Endothelial cell of umbilical vein (primary cell): ENCODE measurements at regions not wholly inside any gene's neighbourhood (a gene's known extent, or its start where the extent isn't known, plus 50 kb on each side); places are given as distances from the start of the nearest gene placed in this dataset.

Experiments used
- BruUV-seq: library from RNA; stranded (reverse); fragments of 400-500 nt; replicated peaks from 2 replicates; lab custom pipeline; 2021; lab: Mats Ljungman, UMichigan
- CTCF ChIA-PET: fragments of 300-600, 350-600 bp; sonication (Branson Sonifier 250); formaldehyde crosslinking; loops from one replicate; lab custom pipeline; 2021; ENCODE audit warnings: antibody characterized with exemption, inconsistent platforms; lab: Charles Lee
- POLR2A ChIA-PET: fragments of 300-600, 350-600 bp; sonication (Branson Sonifier 250); formaldehyde crosslinking; loops from one replicate; lab custom pipeline; 2021; ENCODE audit warnings: antibody characterized with exemption, inconsistent platforms; lab: Charles Lee
- DNase-seq: peaks from one replicate; pipeline ENCODE4 v3.0.0-alpha.2; 2011; ENCODE audit warnings: low read depth, low spot score
- FAIRE-seq: peaks from 2 replicates; lab custom pipeline; 2011; peaks lifted over from hg19 to GRCh38; lab: Jason Lieb, UNC
- H2AFZ ChIP-seq: 2 replicates; pipeline ENCODE4 v1.6.0; 2012; ENCODE audit warnings: low read depth, low read length, control low read depth, inconsistent platforms
- H3K27ac ChIP-seq: 2 replicates; pipeline ENCODE4 v1.5.1; 2011; ENCODE audit warnings: low read depth, mild to moderate bottlenecking, control low read depth, low read length, moderate library complexity; ENCODE audit not compliant: insufficient read depth
- H3K27me3 ChIP-seq, 2 experiments: 2 replicates each; pipeline versions ENCODE4 v1.6.0 to v1.6.1; 2011; ENCODE audit warnings: low read length in 2 of 2, mixed read lengths in 1 of 2; ENCODE audit not compliant: control insufficient read depth in 2 of 2, insufficient read depth in 2 of 2
- H3K36me3 ChIP-seq, 2 experiments: 2 replicates in 1 of 2; 3 replicates in 1 of 2; pipeline ENCODE4 v1.5.1; 2011; ENCODE audit warnings: low read length in 2 of 2, mild to moderate bottlenecking in 1 of 2, moderate library complexity in 1 of 2; ENCODE audit not compliant: control insufficient read depth in 2 of 2, insufficient read depth in 2 of 2; ENCODE audit errors: extremely low read depth in 1 of 2
- H3K4me1 ChIP-seq: 3 replicates; pipeline ENCODE4 v1.5.1; 2011; ENCODE audit warnings: mild to moderate bottlenecking, low read length; ENCODE audit not compliant: control insufficient read depth, insufficient read depth; ENCODE audit errors: extremely low read depth
- H3K4me2 ChIP-seq: 2 replicates; pipeline ENCODE4 v1.6.1; 2011; ENCODE audit warnings: low read length, control low read depth, mixed read lengths; ENCODE audit not compliant: insufficient read depth
- H3K4me3 ChIP-seq, 3 experiments: fragments of 200-600 bp in 1 of 3; sonication (generic), shearing (Covaris generic) in 1 of 3; replicated peaks in 1 of 3; 2 replicates each; pipeline ENCODE4 v1.5.1; 2011 to 2016; ENCODE audit warnings: control low read depth in 3 of 3, low read length in 3 of 3, mild to moderate bottlenecking in 2 of 3, inconsistent platforms in 1 of 3, low read depth in 1 of 3, moderate library complexity in 1 of 3; ENCODE audit not compliant: insufficient read depth in 1 of 3
- H3K79me2 ChIP-seq: 2 replicates; pipeline ENCODE4 v1.6.0; 2012; ENCODE audit warnings: low read length, inconsistent platforms; ENCODE audit not compliant: control insufficient read depth, insufficient read depth
- H3K9ac ChIP-seq: replicated peaks from 2 replicates; pipeline ENCODE3; 2011; ENCODE audit warnings: low read length, control low read depth; ENCODE audit not compliant: insufficient read depth; ENCODE audit errors: extremely low read depth
- H3K9me1 ChIP-seq: replicated peaks from 3 replicates; pipeline ENCODE4 v1.6.0; 2011; ENCODE audit warnings: mild to moderate bottlenecking, low read length; ENCODE audit not compliant: control insufficient read depth, insufficient read depth; ENCODE audit errors: extremely low read depth
- H3K9me3 ChIP-seq: replicated peaks from 2 replicates; pipeline ENCODE4 v1.5.1; 2012; ENCODE audit warnings: low read length, inconsistent platforms; ENCODE audit not compliant: control insufficient read depth, insufficient read depth
- H4K20me1 ChIP-seq: replicated peaks from 2 replicates; pipeline ENCODE3; 2011; ENCODE audit warnings: mild to moderate bottlenecking, low read length; ENCODE audit not compliant: control insufficient read depth, insufficient read depth; ENCODE audit errors: extremely low read depth
- CTCF ChIP-seq, 2 donors: IDR thresholded peaks; 1 replicate in 1 of 2; 2 replicates in 1 of 2; pipeline ENCODE4 v1.5.1; 2011; ENCODE audit warnings: low read length in 2 of 2, mild to moderate bottlenecking in 2 of 2, moderate library complexity in 2 of 2, control low read depth in 1 of 2, inconsistent platforms in 1 of 2, low read depth in 1 of 2; ENCODE audit not compliant: insufficient read depth in 1 of 2; ENCODE audit errors: extremely low read depth in 1 of 2
- EZH2 ChIP-seq: IDR thresholded peaks from 2 replicates; pipeline ENCODE4 v1.6.1; 2012; ENCODE audit warnings: borderline replicate concordance, low read depth, mild to moderate bottlenecking, moderate library complexity, low read length, inconsistent platforms; ENCODE audit not compliant: severe bottlenecking
- FOS ChIP-seq: IDR thresholded peaks from 2 replicates; pipeline ENCODE4 v1.6.1; 2011; ENCODE audit warnings: mild to moderate bottlenecking, low read length, moderate library complexity, borderline replicate concordance; ENCODE audit not compliant: insufficient read depth
- GATA2 ChIP-seq: IDR thresholded peaks from 2 replicates; pipeline ENCODE4 v1.7.0; 2011; ENCODE audit warnings: low read depth, mild to moderate bottlenecking, moderate library complexity, mixed read lengths, low read length; ENCODE audit not compliant: insufficient read length, insufficient read depth
- JUN ChIP-seq: IDR thresholded peaks from 2 replicates; pipeline ENCODE4 v1.6.1; 2011; ENCODE audit warnings: borderline replicate concordance, low read depth; ENCODE audit not compliant: insufficient read length, insufficient read depth
- MAX ChIP-seq: IDR thresholded peaks from 2 replicates; pipeline ENCODE4 v1.6.1; 2011; ENCODE audit not compliant: insufficient read depth, insufficient read length
- MYC ChIP-seq: IDR thresholded peaks from one replicate; pipeline ENCODE4 v1.6.1; 2011; ENCODE audit warnings: mild to moderate bottlenecking, low read depth, low read length
- POLR2A ChIP-seq: IDR thresholded peaks from 2 replicates; pipeline ENCODE4 v1.6.1; 2012; ENCODE audit warnings: low read depth, mild to moderate bottlenecking, control low read depth, low read length
- POLR2AphosphoS5 ChIP-seq: IDR thresholded peaks from 2 replicates; pipeline ENCODE4 v1.6.1; 2012; ENCODE audit warnings: low read depth, mild to moderate bottlenecking, control low read depth, low read length, moderate library complexity; ENCODE audit not compliant: insufficient read depth
- dilution Hi-C: fragments of 300-500 bp; cut with MboI; formaldehyde crosslinking; loops from one replicate; pipeline ENCODE4 v1.15.0; 2019; ENCODE audit warnings: low sequenced_read_pairs; ENCODE audit not compliant: extremely low pct_ligation_motif_present
- intact Hi-C: fragments of 100-400 bp; cut with micrococcal nuclease; formaldehyde crosslinking; loops from one replicate; pipeline ENCODE4 v1.10.0; 2022

- TF ChIP-seq JUN (no peak), POLR2AphosphoS5 (no peak), MAX (no peak), POLR2A (no peak), GATA2 (no peak), CTCF (IDR thresholded peaks at IDR 0.05; ENCODE audit: extremely low read depth in 1 of 2, insufficient read depth in 1 of 2, low read depth in 1 of 2, low read length in 2 of 2) (no peak), MYC (no peak), EZH2 (no peak), FOS (no peak)
- no peak overlapping the region for H3K9ac ChIP-seq
- H4K20me1 ChIP-seq = no peaks in the 10 kb centered on the region
- intact Hi-C loops (no loop called here), dilution Hi-C loops (no loop called here)
- H3K79me2 ChIP-seq = no peaks in the 10 kb centered on the region
- ChIA-PET POLR2A (no interaction called here), CTCF (no interaction called here)
- no peak overlapping the region for H3K27ac ChIP-seq
- H3K9me3 ChIP-seq = peaks cover 7% of the 10 kb centered on the region
- DNase-seq = no peak
- no peak overlapping the region for H3K4me2 ChIP-seq
- BruUV-seq = no TSS peak
- no peak overlapping the region for H3K4me3 ChIP-seq
- H3K4me1 ChIP-seq = no peaks in the 10 kb centered on the region
- no peaks in the 10 kb centered on the region for H3K36me3 ChIP-seq
- H2AFZ ChIP-seq = no peak overlapping the region
- no peaks in the 10 kb centered on the region for H3K27me3 ChIP-seq
- H3K9me1 ChIP-seq = no peaks in the 10 kb centered on the region
- no peak for FAIRE-seq
These were observed 457.0 kb upstream of the MYT1L start for GRCh38 chr2:2788076-2788475.
